Mesothelial cell of epicardium (in vitro differentiated cells): ENCODE measurements at regions not wholly inside any gene's neighbourhood (a gene's known extent, or its start where the extent isn't known, plus 50 kb on each side); places are given as distances from the start of the nearest gene placed in this dataset.
A peak's percentile ranks its signal among the peaks of the same experiment; 100 is the strongest.

Experiments used
- DNase-seq, 2 experiments: peaks; one replicate each; pipeline ENCODE4 v3.0.0; 2021; ENCODE audit warnings: low spot score in 2 of 2; ENCODE audit not compliant: unreplicated experiment in 2 of 2
- H3K27ac Mint-ChIP-seq: 2 replicates; pipeline ENCODE4 v1.8.0; 2021; ENCODE audit warnings: mixed read lengths
- H3K27me3 Mint-ChIP-seq: 2 replicates; pipeline ENCODE4 v1.8.0; 2021; ENCODE audit warnings: low read depth, mixed read lengths
- H3K36me3 Mint-ChIP-seq: 2 replicates; pipeline ENCODE4 v1.8.0; 2021; ENCODE audit warnings: mixed read lengths
- H3K4me1 Mint-ChIP-seq: 2 replicates; pipeline ENCODE4 v1.8.0; 2021; ENCODE audit warnings: mixed read lengths
- H3K4me3 Mint-ChIP-seq: 2 replicates; pipeline ENCODE4 v1.8.0; 2021; ENCODE audit warnings: mild to moderate bottlenecking, moderate library complexity, mixed read lengths
- H3K9me3 Mint-ChIP-seq: 2 replicates; pipeline ENCODE4 v1.8.0; 2021; ENCODE audit warnings: mixed read lengths
- TF ChIP-seq, protein P1 (sequence below): fragments of 200-600 bp; sonication (generic); IDR thresholded peaks from one replicate; pipeline ENCODE4 v1.5.0; 2021; ENCODE audit warnings: antibody characterized with exemption; ENCODE audit not compliant: unreplicated experiment

DNA sequence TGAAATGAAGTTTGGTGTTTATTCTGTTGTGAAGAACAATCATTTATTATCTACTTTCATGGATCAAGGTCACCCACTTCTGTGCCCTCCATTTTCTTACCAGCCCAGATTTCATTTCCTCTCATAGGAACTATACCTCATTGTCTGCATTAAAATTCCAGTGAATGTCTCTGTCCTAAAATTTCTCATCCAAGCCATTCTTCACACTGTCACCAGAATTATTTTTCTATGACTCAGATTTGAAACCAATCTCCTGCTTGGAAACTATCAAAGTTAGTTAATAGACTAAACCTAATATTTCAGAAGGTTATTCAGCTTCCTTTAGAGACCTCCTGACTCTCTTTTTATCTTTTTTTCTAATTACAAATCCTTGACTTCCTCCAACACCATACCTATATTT, 364.1 kb upstream of the CBLB start:
- no peak for DNase-seq
- Mint-ChIP-seq H3K36me3 (peaks cover 5% of the 10 kb centered on the region), H3K4me3 (no peak overlapping the region), H3K27me3 (no peaks in the 10 kb centered on the region), H3K27ac (no peak overlapping the region), H3K4me1 (peaks cover 5% of the 10 kb centered on the region), H3K9me3 (peaks cover 16% of the 10 kb centered on the region)
- TF ChIP-seq, protein P1, sequence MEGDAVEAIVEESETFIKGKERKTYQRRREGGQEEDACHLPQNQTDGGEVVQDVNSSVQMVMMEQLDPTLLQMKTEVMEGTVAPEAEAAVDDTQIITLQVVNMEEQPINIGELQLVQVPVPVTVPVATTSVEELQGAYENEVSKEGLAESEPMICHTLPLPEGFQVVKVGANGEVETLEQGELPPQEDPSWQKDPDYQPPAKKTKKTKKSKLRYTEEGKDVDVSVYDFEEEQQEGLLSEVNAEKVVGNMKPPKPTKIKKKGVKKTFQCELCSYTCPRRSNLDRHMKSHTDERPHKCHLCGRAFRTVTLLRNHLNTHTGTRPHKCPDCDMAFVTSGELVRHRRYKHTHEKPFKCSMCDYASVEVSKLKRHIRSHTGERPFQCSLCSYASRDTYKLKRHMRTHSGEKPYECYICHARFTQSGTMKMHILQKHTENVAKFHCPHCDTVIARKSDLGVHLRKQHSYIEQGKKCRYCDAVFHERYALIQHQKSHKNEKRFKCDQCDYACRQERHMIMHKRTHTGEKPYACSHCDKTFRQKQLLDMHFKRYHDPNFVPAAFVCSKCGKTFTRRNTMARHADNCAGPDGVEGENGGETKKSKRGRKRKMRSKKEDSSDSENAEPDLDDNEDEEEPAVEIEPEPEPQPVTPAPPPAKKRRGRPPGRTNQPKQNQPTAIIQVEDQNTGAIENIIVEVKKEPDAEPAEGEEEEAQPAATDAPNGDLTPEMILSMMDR: no peak

DNA sequence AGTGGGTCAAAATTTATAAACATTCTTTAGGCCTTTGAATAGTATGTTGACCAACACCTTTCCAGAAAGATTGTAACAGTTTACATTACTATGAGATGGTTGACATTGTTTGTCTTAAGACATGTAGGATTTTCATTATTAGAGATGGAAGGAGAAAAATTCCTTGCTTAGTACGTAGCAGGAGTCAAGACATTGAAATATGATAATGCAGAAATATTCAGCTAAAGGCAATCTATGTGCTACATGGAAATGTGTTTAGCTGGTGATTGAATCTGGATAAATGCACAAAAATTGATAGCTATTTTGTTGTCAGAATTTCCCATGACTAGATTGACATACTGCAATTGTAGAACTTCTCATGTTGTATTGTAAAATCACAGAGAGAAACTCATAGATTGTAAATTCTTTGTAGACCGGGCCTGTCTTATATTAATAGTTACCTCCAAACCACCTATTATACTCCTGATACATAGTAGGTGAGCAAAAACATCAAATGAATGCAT, 370.4 kb upstream of the CBLB start:
- Mint-ChIP-seq H3K4me1 (peaks cover 8% of the 10 kb centered on the region), H3K36me3 (peaks cover 5% of the 10 kb centered on the region)
- TF ChIP-seq, protein P1: no peak

DNA sequence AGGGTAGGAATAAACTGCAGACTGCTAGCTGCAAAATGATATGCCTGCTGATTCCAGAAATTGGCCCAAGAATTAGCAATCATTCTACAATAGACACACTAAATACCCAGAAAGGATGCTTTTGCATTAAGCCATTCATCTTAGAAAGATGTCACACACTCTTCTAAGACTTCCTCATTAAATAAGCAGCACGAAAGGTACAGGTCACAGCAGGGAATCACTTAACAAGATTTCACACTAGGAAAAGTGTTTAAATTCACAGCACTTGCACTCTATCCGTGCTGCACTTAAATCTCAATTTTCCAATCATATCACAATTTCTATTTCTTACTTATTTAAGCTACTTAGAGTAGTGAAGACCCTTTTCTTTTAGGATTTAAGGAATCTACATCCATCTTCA, 372.8 kb upstream of the CBLB start:
- H3K4me1 Mint-ChIP-seq: peaks cover 8% of the 10 kb centered on the region
- no peaks in the 10 kb centered on the region for H3K27me3 Mint-ChIP-seq
- H3K4me3 Mint-ChIP-seq: no peak overlapping the region
- peaks cover 5% of the 10 kb centered on the region for H3K36me3 Mint-ChIP-seq
- H3K9me3 Mint-ChIP-seq: peaks cover 22% of the 10 kb centered on the region
- H3K27ac Mint-ChIP-seq: peak overlapping the region; percentile 48
- TF ChIP-seq, protein P1: no peak
- no peak for DNase-seq

More for the DNA sequence above, 370.4 kb upstream of the CBLB start:
- Mint-ChIP-seq H3K9me3 (peaks cover 22% of the 10 kb centered on the region), H3K27me3 (no peaks in the 10 kb centered on the region), H3K27ac (no peak overlapping the region), H3K4me3 (no peak overlapping the region)
- DNase-seq: no peak

DNA sequence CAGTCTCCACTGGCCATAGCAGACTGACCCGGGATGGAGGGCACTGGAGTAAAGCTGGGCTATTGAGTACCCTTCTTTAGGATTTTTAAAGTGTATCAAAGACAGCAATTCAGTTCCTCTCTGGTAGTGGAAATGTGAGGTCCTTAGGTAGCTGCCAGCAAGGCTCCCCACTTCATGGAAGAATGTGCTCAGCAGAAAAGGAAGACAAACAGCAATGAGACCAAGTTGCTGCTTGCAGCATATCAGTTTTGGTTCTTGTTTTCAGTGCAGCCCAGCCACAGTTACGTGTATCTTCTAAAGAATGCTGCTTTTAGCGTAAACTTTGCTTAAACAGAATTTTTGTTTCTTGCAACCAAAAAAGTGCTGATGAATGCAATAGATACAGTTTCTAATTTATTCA, 374.0 kb upstream of the CBLB start:
- TF ChIP-seq, protein P1: no peak
- DNase-seq: no peak
- Mint-ChIP-seq H3K4me3 (no peak overlapping the region), H3K27me3 (no peaks in the 10 kb centered on the region), H3K9me3 (peaks cover 14% of the 10 kb centered on the region), H3K4me1 (peaks cover 8% of the 10 kb centered on the region), H3K27ac (no peak overlapping the region), H3K36me3 (no peaks in the 10 kb centered on the region)

DNA sequence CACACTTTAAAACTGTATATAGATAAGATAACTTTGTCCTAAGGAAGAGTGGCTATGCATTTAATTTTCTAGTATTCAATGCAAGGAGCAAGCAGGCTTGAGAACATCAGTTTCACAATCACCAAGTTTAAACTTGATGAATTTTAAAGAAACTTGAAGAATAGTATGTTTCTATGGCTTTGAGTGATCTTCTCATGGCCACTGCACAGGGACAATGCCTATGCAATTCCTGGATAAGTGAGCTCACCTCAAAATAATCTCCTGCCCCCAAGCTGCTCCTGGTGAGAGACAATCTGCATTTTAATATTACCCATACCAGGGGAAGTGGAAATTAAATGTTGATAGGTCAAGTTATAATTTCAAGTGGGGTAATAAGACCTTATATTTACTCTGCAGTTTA, 376.6 kb upstream of the CBLB start:
- TF ChIP-seq, protein P1: no peak
- Mint-ChIP-seq H3K27ac (no peak overlapping the region), H3K36me3 (no peaks in the 10 kb centered on the region), H3K9me3 (peaks cover 9% of the 10 kb centered on the region), H3K4me1 (peaks cover 8% of the 10 kb centered on the region), H3K4me3 (no peak overlapping the region), H3K27me3 (no peaks in the 10 kb centered on the region)
- DNase-seq: no peak
